Stimulated activated naive B cell treated with anti-CD40 and anti-IgM and Interleukin-4, amounts not matched to agents 10 μg/mL and 1 μg/mL and 100 μg/mL, for 72 hours (primary cell): ENCODE measurements at regions not wholly inside any gene's neighbourhood (a gene's known extent, or its start where the extent isn't known, plus 50 kb on each side); places are given as distances from the start of the nearest gene placed in this dataset.

Source experiments
- ATAC-seq, 2 donors: fragments of 150-1000 bp; cut with Tn5 transposase; replicated peaks; 2 replicates each; pipeline ENCODE4 v1.10.0; 2021; ENCODE audit warnings: moderate library complexity in 1 of 2
- DNase-seq: peaks from one replicate; pipeline ENCODE4 v3.0.0; 2021
- H3K27ac Mint-ChIP-seq: one replicate; pipeline ENCODE4 v1.8.0; 2022; ENCODE audit warnings: mild to moderate bottlenecking, mixed read lengths
- H3K27me3 Mint-ChIP-seq, 2 donors: one replicate each; pipeline ENCODE4 v1.8.0; 2022; ENCODE audit warnings: mixed read lengths in 2 of 2
- H3K36me3 Mint-ChIP-seq, 2 donors: one replicate each; pipeline ENCODE4 v1.8.0; 2022; ENCODE audit warnings: mixed read lengths in 2 of 2, mild to moderate bottlenecking in 1 of 2
- H3K4me1 Mint-ChIP-seq, 2 donors: one replicate each; pipeline ENCODE4 v1.8.0; 2022; ENCODE audit warnings: mixed read lengths in 2 of 2, mild to moderate bottlenecking in 1 of 2
- H3K4me3 Mint-ChIP-seq, 2 donors: one replicate each; pipeline ENCODE4 v1.8.0; 2022; ENCODE audit warnings: mild to moderate bottlenecking in 2 of 2, mixed read lengths in 2 of 2, moderate library complexity in 1 of 2
- H3K9me3 Mint-ChIP-seq, 2 donors: one replicate each; pipeline ENCODE4 v1.8.0; 2022; ENCODE audit warnings: mixed read lengths in 2 of 2, mild to moderate bottlenecking in 1 of 2

DNA sequence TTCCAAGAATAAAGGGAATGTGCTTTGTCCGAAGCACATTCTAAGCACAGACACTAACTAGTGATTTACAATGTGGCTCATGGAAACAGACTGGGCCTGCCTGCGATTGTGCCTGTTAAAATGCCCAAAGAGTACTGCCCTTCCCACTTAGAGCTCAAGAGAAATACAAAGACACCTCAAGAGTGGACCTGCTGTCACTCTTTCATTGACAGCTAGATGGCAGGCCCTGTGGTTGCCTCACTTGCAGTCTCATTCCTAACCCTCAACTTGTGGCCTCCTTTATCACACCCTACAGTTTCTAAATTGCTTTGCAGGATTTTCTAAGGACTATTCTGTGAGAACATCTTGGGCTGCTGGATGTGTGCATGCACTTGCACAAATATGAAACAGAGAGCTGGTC, 331.0 kb upstream of the EMCN start:
- H3K27me3 Mint-ChIP-seq = no peaks in the 10 kb centered on the region
- no peaks in the 10 kb centered on the region for H3K4me1 Mint-ChIP-seq
- no peak overlapping the region for H3K27ac Mint-ChIP-seq
- no peak for DNase-seq
- no peak overlapping the region for H3K4me3 Mint-ChIP-seq
- ATAC-seq = peak; percentile 67 to 76
- H3K9me3 Mint-ChIP-seq = no peaks in the 10 kb centered on the region
- H3K36me3 Mint-ChIP-seq = no peaks in the 10 kb centered on the region

DNA sequence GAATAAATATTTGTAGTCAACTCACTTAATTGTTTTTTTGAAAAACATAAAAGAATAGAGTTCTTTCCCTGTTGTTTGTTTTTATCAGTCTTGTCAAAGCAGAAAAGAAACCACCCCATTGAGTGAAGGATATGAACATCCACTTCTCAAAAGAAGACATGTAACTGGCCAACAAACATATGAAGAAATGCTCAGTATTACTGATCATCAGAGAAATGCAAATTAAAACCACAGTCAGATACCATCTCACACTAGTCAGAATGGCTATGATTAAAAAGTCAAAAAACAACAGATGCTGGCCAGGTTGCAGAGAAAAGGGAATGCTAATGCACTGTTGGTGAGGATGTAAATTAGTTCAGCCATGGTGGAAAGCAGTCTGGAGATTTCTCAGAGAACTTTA, 326.1 kb upstream of the EMCN start:
- no peak for ATAC-seq
- H3K4me1 Mint-ChIP-seq = no peaks in the 10 kb centered on the region
- no peaks in the 10 kb centered on the region for H3K9me3 Mint-ChIP-seq
- no peaks in the 10 kb centered on the region for H3K36me3 Mint-ChIP-seq
- no peak for DNase-seq
- H3K27me3 Mint-ChIP-seq = peaks cover 3 to 8% of the 10 kb centered on the region in 2 donors
- no peak overlapping the region for H3K27ac Mint-ChIP-seq
- no peak overlapping the region for H3K4me3 Mint-ChIP-seq

DNA sequence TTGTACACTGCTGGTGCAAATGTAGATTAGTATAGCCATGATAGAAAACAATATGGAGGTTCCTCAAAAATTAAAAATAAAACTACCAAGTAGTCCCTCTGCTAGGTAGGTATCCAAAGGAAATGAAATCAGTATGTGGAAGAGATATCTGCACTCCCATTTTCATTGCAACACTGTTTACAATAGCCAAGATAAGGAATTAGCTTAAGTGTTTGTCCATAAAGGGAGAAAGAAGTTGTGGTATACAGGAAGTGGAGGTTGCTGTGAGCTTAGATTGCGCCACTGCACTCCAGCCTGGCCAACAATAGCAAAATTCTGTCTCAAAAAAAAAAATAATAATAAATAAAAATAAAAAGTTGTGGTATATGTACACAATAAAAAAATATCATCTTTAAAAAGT, 325.0 kb upstream of the EMCN start:
- H3K9me3 Mint-ChIP-seq = no peaks in the 10 kb centered on the region
- H3K27me3 Mint-ChIP-seq = peaks cover 6 to 11% of the 10 kb centered on the region in 2 donors
- DNase-seq = no peak
- ATAC-seq = no peak
- no peaks in the 10 kb centered on the region for H3K36me3 Mint-ChIP-seq
- H3K4me1 Mint-ChIP-seq = no peaks in the 10 kb centered on the region
- no peak overlapping the region for H3K27ac Mint-ChIP-seq
- H3K4me3 Mint-ChIP-seq = no peak overlapping the region

DNA sequence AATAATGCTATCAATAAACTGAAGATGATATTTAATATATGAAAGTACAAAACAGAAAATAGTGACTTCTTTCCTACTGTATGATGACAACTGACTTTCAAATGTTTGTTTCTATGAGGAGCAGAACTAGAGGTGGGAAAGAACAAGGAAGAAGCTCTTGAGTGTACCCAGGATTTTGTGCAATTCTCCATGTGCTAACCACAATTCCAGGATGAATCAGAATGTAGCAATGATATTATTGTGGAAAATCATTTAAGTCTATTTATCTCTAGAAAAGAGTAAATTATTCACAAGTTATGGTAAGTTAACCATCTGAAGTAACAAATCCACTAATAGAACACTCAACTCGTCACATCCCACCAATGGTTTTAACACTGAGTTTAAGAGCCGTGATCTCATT, 324.1 kb upstream of the EMCN start:
- H3K27ac Mint-ChIP-seq = no peak overlapping the region
- no peaks in the 10 kb centered on the region for H3K4me1 Mint-ChIP-seq
- H3K27me3 Mint-ChIP-seq = peaks cover 6 to 15% of the 10 kb centered on the region in 2 donors
- H3K36me3 Mint-ChIP-seq = no peaks in the 10 kb centered on the region
- ATAC-seq (no peak), DNase-seq (no peak)
- H3K4me3 Mint-ChIP-seq = no peak overlapping the region
- no peaks in the 10 kb centered on the region for H3K9me3 Mint-ChIP-seq

DNA sequence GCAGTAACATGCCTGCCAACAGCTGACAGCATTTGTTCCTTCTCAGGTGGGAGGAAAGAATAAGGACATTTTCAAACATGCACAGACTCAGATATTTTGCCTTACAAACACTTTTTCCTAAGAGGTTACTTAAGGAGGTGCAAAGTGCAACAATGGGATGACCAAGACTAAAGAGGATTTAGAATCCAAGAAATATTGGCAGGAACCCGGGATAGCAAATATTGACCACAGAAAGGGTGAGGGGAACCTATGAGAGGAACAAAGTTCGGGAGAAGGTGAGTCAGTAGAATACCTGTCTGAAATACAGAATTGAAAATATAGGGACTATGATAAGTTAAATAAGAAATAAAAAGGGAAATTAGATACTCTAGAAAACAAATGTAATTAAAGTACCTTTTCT, 321.9 kb upstream of the EMCN start:
- no peaks in the 10 kb centered on the region for H3K9me3 Mint-ChIP-seq

DNA sequence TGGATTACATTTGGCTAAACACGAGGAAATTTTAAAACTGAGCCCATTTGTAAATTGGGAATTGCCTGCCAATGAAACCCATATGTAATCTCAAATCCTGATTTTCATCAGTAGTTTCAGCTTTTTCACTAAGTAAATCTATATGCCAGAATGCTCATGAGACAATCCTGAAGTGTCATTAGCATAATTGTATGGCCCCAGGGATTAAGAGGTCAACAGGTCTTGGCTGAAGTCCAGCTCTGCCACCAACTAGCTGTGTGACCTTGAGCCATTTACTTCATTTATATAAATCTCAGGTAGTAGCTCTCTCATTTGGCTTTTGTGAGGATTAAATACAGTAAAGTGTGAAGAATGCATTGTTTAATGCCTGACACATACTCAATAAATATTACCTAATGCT, 320.5 kb upstream of the EMCN start:
- DNase-seq (no peak), ATAC-seq (no peak)
- H3K9me3 Mint-ChIP-seq = no peaks in the 10 kb centered on the region
- H3K27me3 Mint-ChIP-seq = peaks cover 6 to 18% of the 10 kb centered on the region in 2 donors
- no peaks in the 10 kb centered on the region for H3K4me1 Mint-ChIP-seq
- H3K27ac Mint-ChIP-seq = no peak overlapping the region
- H3K4me3 Mint-ChIP-seq = no peak overlapping the region
- H3K36me3 Mint-ChIP-seq = no peaks in the 10 kb centered on the region

More for the DNA sequence above, 321.9 kb upstream of the EMCN start:
- DNase-seq = no peak
- Mint-ChIP-seq H3K27ac (no peak overlapping the region), H3K36me3 (no peaks in the 10 kb centered on the region), H3K27me3 (peaks cover 6 to 18% of the 10 kb centered on the region in 2 donors), H3K4me3 (no peak overlapping the region), H3K4me1 (no peaks in the 10 kb centered on the region)
- ATAC-seq = no peak

DNA sequence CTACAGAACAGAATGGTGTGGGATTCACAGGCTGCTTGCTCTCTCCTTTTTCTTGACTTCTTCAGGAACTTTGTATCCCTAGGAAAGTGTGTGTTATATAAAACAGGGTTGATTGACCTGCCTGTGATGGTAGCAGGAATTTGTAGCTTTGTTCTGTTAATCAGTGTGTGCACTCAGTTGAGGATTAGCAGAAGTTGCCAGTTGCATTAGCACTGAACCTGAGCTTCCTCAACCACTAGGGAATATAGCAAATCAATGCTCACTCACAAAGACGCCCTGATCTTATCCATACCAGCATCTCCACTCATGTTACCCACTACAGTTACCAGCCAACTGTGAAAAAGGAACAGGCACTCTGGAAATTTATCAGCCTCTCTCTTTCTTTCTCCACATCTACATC, 319.1 kb upstream of the EMCN start:
- no peak for DNase-seq

DNA sequence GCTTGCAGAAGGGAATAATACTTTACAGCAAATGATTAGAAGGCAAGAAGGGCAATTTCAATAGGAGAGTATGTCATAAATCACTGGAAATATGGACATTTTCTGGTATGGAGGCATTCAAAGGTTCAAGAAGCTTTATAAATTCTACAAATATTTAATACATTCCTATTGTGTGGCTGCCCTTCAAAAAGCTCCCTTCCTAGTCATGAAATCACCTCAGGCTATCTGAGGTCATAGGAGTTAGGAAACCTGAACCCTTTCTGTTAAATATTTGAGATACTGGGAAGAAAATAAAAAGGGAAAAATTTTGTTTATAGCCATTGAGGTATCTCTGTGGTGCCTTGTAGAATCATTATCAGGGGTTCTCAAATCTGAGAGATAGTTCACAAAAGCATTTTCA, 316.8 kb upstream of the EMCN start:
- H3K4me1 Mint-ChIP-seq = no peaks in the 10 kb centered on the region
- peaks cover 6 to 17% of the 10 kb centered on the region in 2 donors for H3K27me3 Mint-ChIP-seq
- DNase-seq (no peak), ATAC-seq (no peak)
- no peak overlapping the region for H3K4me3 Mint-ChIP-seq
- peaks cover 0 to 4% of the 10 kb centered on the region in 2 donors for H3K9me3 Mint-ChIP-seq
- H3K36me3 Mint-ChIP-seq = peaks cover 0 to 3% of the 10 kb centered on the region in 2 donors
- H3K27ac Mint-ChIP-seq = no peak overlapping the region

More for the DNA sequence above, 319.1 kb upstream of the EMCN start:
- Mint-ChIP-seq H3K27me3 (peaks cover 6 to 18% of the 10 kb centered on the region in 2 donors), H3K9me3 (no peaks in the 10 kb centered on the region), H3K36me3 (no peaks in the 10 kb centered on the region), H3K4me1 (no peaks in the 10 kb centered on the region), H3K4me3 (no peak overlapping the region), H3K27ac (no peak overlapping the region)
- ATAC-seq = no peak

DNA sequence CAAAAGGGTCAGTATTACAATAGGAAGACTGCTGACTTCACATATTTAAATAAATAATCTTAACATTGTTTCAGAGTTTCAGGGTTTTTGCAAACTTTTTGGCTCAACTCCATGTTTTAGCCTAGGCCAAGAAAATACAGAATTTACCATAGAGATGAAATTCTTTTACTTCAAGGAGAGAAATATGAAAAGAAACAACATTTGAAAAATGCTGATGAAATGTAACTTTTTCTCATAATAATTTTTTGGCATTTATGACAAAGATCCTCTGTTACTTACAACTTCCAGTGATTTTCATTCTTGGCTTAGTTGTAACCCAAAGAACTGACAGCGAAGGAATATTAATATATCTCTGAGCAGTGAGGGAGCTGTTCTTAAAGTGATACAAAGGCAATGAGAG, 316.1 kb upstream of the EMCN start:
- no peak overlapping the region for H3K4me3 Mint-ChIP-seq
- H3K36me3 Mint-ChIP-seq = peaks cover 0 to 3% of the 10 kb centered on the region in 2 donors
- H3K27me3 Mint-ChIP-seq = peaks cover 4 to 10% of the 10 kb centered on the region in 2 donors
- DNase-seq = no peak
- peaks cover 0 to 4% of the 10 kb centered on the region in 2 donors for H3K9me3 Mint-ChIP-seq
- ATAC-seq = no peak
- H3K27ac Mint-ChIP-seq = no peak overlapping the region
- no peaks in the 10 kb centered on the region for H3K4me1 Mint-ChIP-seq

DNA sequence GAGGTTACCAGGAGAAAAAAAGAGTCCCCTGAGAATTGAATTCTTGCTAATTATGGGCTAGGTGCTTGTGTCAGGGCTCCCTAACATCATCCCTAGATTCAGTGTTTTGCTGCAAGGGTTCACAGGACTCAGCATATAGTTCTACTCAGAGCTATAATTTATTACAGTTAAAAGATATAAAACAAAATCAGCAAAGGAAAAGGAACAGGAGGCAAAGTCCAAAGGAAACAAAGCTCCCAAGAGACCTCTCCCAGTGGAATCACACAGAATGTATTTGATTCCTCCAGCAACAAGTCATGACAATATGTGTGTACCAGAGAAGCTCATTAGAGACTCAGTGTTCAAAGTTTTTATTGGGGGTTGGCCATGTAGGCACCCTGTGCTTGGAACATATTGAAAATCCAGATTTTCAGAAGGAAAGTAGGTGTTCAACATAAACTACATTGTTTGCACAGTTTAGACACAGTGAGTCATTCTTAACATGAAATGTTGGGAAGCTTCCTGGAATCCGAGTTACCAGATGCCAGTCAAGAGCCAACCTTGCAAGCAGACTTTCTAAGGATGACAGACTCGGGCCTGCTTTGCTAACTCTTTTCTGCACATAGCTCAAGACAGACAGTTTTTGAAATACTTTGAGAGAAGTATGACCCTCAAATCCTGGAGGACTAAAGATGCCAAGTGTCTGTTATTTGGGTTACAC, 311.3 kb upstream of the EMCN start:
- Mint-ChIP-seq H3K36me3 (peaks cover 1 to 3% of the 10 kb centered on the region in 2 donors), H3K9me3 (peaks cover 6 to 10% of the 10 kb centered on the region in 2 donors), H3K27me3 (peaks cover 0 to 3% of the 10 kb centered on the region in 2 donors), H3K27ac (no peak overlapping the region), H3K4me1 (no peaks in the 10 kb centered on the region), H3K4me3 (no peak overlapping the region)
- no peak for DNase-seq
- ATAC-seq = no peak

DNA sequence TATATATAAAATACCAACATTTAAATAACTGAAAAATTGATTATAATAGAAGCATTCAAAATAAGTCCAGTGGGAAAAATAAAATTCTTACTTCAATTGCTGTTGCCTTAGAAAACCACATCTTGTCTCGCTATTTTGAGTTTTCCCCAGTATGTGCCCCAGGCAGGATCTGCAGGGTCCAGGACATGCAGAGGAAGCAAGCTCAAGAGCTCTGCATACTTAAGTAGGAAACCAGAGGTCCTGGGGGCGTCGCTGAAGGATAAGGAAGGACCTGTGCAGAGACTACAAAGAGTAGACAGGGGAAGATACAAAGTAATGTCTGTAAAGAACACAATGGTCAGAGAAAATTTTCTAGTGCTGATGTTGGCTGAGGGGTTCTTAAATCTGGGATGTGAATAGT, 310.5 kb upstream of the EMCN start:
- peaks cover 0 to 3% of the 10 kb centered on the region in 2 donors for H3K27me3 Mint-ChIP-seq
- H3K36me3 Mint-ChIP-seq = peaks cover 1 to 3% of the 10 kb centered on the region in 2 donors
- no peaks in the 10 kb centered on the region for H3K4me1 Mint-ChIP-seq

DNA sequence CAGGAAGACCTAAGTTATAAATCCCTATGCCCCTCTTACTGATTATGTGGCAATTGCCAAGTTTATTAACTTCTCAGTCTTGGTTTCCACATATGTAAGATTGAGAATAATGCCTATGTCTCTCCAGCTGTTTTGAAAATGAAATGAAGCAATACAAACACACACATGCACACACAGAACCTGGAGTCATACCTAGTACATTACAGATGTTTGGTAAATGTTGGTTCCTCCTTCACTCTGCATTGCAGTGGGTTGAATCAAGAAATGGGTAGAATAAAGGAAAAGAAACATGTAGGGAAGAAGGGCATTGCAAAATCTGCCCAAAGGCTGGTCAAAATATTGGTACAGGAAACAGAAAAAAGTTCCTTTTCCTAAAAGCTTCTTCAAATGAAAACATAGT, 309.9 kb upstream of the EMCN start:
- Mint-ChIP-seq H3K9me3 (peaks cover 6 to 10% of the 10 kb centered on the region in 2 donors), H3K27ac (no peak overlapping the region), H3K4me3 (no peak overlapping the region), H3K27me3 (peaks cover 0 to 3% of the 10 kb centered on the region in 2 donors), H3K36me3 (peaks cover 1 to 3% of the 10 kb centered on the region in 2 donors), H3K4me1 (no peaks in the 10 kb centered on the region)
- DNase-seq (no peak), ATAC-seq (no peak)

More for the DNA sequence above, 310.5 kb upstream of the EMCN start:
- DNase-seq (no peak), ATAC-seq (no peak)
- peaks cover 6 to 10% of the 10 kb centered on the region in 2 donors for H3K9me3 Mint-ChIP-seq
- no peak overlapping the region for H3K4me3 Mint-ChIP-seq
- no peak overlapping the region for H3K27ac Mint-ChIP-seq

DNA sequence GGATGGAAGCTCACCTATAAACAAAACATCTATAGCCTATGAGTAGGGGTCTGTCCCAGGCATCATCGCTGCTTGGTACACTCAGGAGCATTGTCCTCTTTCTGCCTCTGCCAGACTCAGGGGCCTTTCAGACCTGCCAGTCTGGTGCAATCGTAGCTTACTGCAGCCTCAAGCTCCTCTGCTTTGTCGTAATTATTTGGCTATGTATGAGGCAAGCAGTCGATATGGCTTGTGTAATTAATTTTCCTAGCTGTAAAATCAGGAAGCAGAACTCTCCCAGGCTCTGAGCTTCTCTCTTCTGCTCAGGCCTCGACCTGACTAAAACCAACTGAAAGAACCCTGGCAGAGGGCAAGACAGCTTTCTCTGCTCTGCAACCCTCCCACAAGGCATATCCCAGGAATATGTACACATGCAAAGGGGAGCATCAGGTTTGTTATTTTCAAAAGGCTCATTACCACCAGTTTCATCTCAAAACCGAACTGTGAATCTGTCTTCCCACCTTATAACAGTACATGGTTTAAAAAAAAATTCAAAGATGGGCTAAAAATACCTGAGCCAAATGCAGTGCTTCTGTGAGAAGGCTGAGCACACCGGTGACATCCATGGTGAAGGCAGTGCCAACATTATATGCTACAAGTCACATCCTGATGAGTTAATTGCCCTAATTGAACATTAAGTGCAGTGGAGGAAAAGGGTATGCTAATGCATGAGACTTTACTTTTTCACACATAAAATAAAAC, 309.2 kb upstream of the EMCN start:
- no peak for ATAC-seq
- H3K36me3 Mint-ChIP-seq = peaks cover 1 to 3% of the 10 kb centered on the region in 2 donors
- H3K27ac Mint-ChIP-seq = no peak overlapping the region
- no peak overlapping the region for H3K4me3 Mint-ChIP-seq
- H3K27me3 Mint-ChIP-seq = peaks cover 0 to 3% of the 10 kb centered on the region in 2 donors
- no peaks in the 10 kb centered on the region for H3K4me1 Mint-ChIP-seq
- H3K9me3 Mint-ChIP-seq = peaks cover 6 to 10% of the 10 kb centered on the region in 2 donors
- no peak for DNase-seq

DNA sequence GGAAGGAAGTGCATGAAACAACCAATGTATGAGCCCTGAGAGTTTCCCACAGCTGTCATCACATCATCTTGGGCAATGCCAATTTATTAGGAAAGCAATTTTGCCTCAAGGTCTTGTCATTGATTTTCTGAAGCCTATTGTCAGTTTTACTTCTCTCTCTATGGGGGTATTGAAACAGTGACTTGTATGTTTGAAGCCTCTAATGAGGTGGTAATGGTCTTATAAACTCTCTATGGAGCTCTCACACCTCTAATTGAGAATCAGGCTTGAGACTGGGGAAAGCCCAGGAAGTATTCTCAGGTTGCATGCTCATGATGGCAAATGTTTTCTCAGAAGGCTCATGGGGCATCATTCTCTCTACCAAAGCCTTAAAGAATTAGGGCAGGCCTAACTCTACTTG, 308.2 kb upstream of the EMCN start:
- Mint-ChIP-seq H3K4me1 (no peaks in the 10 kb centered on the region), H3K9me3 (peaks cover 6 to 10% of the 10 kb centered on the region in 2 donors), H3K36me3 (peaks cover 1 to 3% of the 10 kb centered on the region in 2 donors), H3K4me3 (no peak overlapping the region), H3K27ac (no peak overlapping the region), H3K27me3 (peaks cover 0 to 3% of the 10 kb centered on the region in 2 donors)
- DNase-seq (no peak), ATAC-seq (no peak)

DNA sequence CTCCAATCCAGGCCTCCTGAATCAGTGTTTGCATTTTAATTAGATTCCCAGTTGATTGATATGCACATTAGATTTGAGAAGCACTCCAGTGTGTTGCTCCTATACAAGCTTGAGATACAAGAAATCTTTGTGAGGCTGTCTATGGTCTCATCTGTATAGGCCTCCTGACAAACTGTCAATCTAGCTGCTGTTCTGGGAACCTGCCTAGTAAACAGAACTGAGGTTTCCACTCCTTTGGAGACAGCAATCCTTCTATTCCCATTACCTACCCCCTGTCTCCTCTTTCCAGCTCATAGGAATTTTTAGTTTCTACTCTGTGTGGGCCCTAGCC, 306.1 kb upstream of the EMCN start:
- no peak for ATAC-seq
- no peak for DNase-seq
- Mint-ChIP-seq H3K9me3 (peaks cover 5 to 6% of the 10 kb centered on the region in 2 donors), H3K4me1 (no peaks in the 10 kb centered on the region), H3K27ac (no peak overlapping the region), H3K36me3 (peaks cover 0 to 1% of the 10 kb centered on the region in 2 donors), H3K27me3 (peaks cover 0 to 3% of the 10 kb centered on the region in 2 donors), H3K4me3 (no peak overlapping the region)
